ENCODE measurements at regions not wholly inside any gene's neighbourhood (a gene's known extent, or its start where the extent isn't known, plus 50 kb on each side); places are given as distances from the start of the nearest gene placed in this dataset.
"Not testable (repeated sequence)": the region's sequence is repeated elsewhere in the genome, so short reads cannot be mapped to it uniquely, and the experiment has no call there.

GRCh38 chr12:29891792-29892191 is 108.0 kb upstream of the TMTC1 start:
- H3K4me3 ChIP-seq (ENCODE audit: low read length), result no peak overlapping the region
- intact Hi-C loops (cut with micrococcal nuclease), result no loop called here
- peaks cover 14% of the 10 kb centered on the region for H3K9me3 ChIP-seq (ENCODE audit: control insufficient read depth, insufficient read depth, low read length)
- no peak overlapping the region for H3K27ac Mint-ChIP-seq
- H3K27me3 ChIP-seq (ENCODE audit: control insufficient read depth, insufficient read depth, low read length), result no peaks in the 10 kb centered on the region
- no peaks in the 10 kb centered on the region for H3K27me3 Mint-ChIP-seq (ENCODE audit: low read depth in 2 of 2)
- no peaks in the 10 kb centered on the region for H3K4me1 Mint-ChIP-seq
- H3K36me3 Mint-ChIP-seq, result no peaks in the 10 kb centered on the region
- DNase-seq (no peak), ATAC-seq (no peak)
- H3K9me3 Mint-ChIP-seq, result peaks cover 6 to 11% of the 10 kb centered on the region in 2 donors
- no peak for TF ChIP-seq CTCF (IDR thresholded peaks at IDR 0.05)
- no peak overlapping the region for H3K4me3 Mint-ChIP-seq
- WGBS (ENCODE audit: insufficient coverage), result 42% methylated on average over 1 of the region's 3 CpGs
- no peak overlapping the region for H3K27ac ChIP-seq (ENCODE audit: low read length)
- H3K36me3 ChIP-seq (ENCODE audit: control insufficient read depth, insufficient read depth, low read length), result no peaks in the 10 kb centered on the region
- no peaks in the 10 kb centered on the region for H3K4me1 ChIP-seq (ENCODE audit: control insufficient read depth, insufficient read depth, low read length)

DNA sequence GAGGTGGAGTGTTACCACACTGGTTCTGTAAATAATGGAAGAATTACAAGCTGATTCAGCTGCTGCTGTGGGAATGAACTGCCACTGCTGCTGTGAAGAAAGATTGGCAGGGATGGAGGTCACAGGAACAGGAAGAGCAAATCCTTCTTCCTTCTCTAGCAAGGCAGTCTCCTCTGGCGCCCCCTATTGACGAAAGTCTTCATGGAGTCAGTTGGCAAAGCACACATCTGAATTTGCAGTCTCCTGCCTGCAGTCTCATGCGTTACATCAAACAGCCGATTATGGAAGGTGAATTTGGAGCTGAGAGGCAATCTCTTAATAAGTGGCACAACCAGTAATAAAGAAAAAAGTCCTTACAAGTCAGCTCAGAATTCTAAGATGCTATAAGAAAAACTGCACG is 106.0 kb upstream of the TMTC1 start:
- TF ChIP-seq CTCF (IDR thresholded peaks at IDR 0.05), result no peak
- Mint-ChIP-seq H3K27me3 (ENCODE audit: low read depth in 2 of 2) (no peaks in the 10 kb centered on the region), H3K27ac (no peak overlapping the region), H3K4me1 (no peaks in the 10 kb centered on the region), H3K4me3 (no peak overlapping the region), H3K36me3 (no peaks in the 10 kb centered on the region), H3K9me3 (peaks cover 5 to 8% of the 10 kb centered on the region in 2 donors)
- Histone ChIP-seq H3K27me3 (ENCODE audit: control insufficient read depth, insufficient read depth, low read length) (no peaks in the 10 kb centered on the region), H3K9me3 (ENCODE audit: control insufficient read depth, insufficient read depth, low read length) (peaks cover 8% of the 10 kb centered on the region), H3K36me3 (ENCODE audit: control insufficient read depth, insufficient read depth, low read length) (no peaks in the 10 kb centered on the region), H3K4me1 (ENCODE audit: control insufficient read depth, insufficient read depth, low read length) (no peaks in the 10 kb centered on the region), H3K4me3 (ENCODE audit: low read length) (no peak overlapping the region), H3K27ac (ENCODE audit: low read length) (no peak overlapping the region)
- intact Hi-C loops (cut with micrococcal nuclease), result no loop called here
- ATAC-seq (no peak), DNase-seq (no peak)
- 53% methylated on average over 4 of the region's 5 CpGs for WGBS (ENCODE audit: insufficient coverage)

- H3K36me3 Mint-ChIP-seq, result no peaks in the 10 kb centered on the region
- peaks cover 10% of the 10 kb centered on the region for H3K9me3 ChIP-seq (ENCODE audit: control insufficient read depth, insufficient read depth, low read length)
- ATAC-seq, result no peak
- DNase-seq, result no peak
- 92% methylated on average over 21 of the region's 21 CpGs for WGBS (ENCODE audit: insufficient coverage)
- no peaks in the 10 kb centered on the region for H3K27me3 ChIP-seq (ENCODE audit: control insufficient read depth, insufficient read depth, low read length)
- no peaks in the 10 kb centered on the region for H3K27me3 Mint-ChIP-seq (ENCODE audit: low read depth in 2 of 2)
- no peak for TF ChIP-seq CTCF (IDR thresholded peaks at IDR 0.05)
- intact Hi-C loops (cut with micrococcal nuclease), result no loop called here
- H3K4me1 Mint-ChIP-seq, result no peaks in the 10 kb centered on the region
- H3K4me3 Mint-ChIP-seq, result no peak overlapping the region
- H3K27ac Mint-ChIP-seq, result no peak overlapping the region
- no peaks in the 10 kb centered on the region for H3K36me3 ChIP-seq (ENCODE audit: control insufficient read depth, insufficient read depth, low read length)
- H3K4me3 ChIP-seq (ENCODE audit: low read length), result no peak overlapping the region
- H3K9me3 Mint-ChIP-seq, result peaks cover 5 to 13% of the 10 kb centered on the region in 2 donors
- no peaks in the 10 kb centered on the region for H3K4me1 ChIP-seq (ENCODE audit: control insufficient read depth, insufficient read depth, low read length)
- H3K27ac ChIP-seq (ENCODE audit: low read length), result no peak overlapping the region
These were observed 105.0 kb upstream of the TMTC1 start for GRCh38 chr12:29888777-29889176.

GRCh38 chr12:29884957-29885356 is 101.2 kb upstream of the TMTC1 start:
- H3K4me3 Mint-ChIP-seq; H3K9me3 ChIP-seq (ENCODE audit: control insufficient read depth, insufficient read depth, low read length); intact Hi-C loops (cut with micrococcal nuclease); H3K9me3 Mint-ChIP-seq; H3K27me3 Mint-ChIP-seq (ENCODE audit: low read depth in 2 of 2); H3K27ac ChIP-seq (ENCODE audit: low read length); H3K36me3 ChIP-seq (ENCODE audit: control insufficient read depth, insufficient read depth, low read length); DNase-seq; H3K36me3 Mint-ChIP-seq; ATAC-seq; H3K27ac Mint-ChIP-seq; H3K27me3 ChIP-seq (ENCODE audit: control insufficient read depth, insufficient read depth, low read length); H3K4me3 ChIP-seq (ENCODE audit: low read length); H3K4me1 ChIP-seq (ENCODE audit: control insufficient read depth, insufficient read depth, low read length); H3K4me1 Mint-ChIP-seq: not testable (repeated sequence)
- 66% methylated on average over 3 of the region's 4 CpGs for WGBS (ENCODE audit: insufficient coverage)

All from natural killer cell (primary cell).